ENCODE measurements at regions not wholly inside any gene's neighbourhood (a gene's known extent, or its start where the extent isn't known, plus 50 kb on each side); places are given as distances from the start of the nearest gene placed in this dataset.

- no peak for DNase-seq
Observed at GRCh38 chr3:66165660-66166059, 55.1 kb upstream of the SLC25A26 start.

DNA sequence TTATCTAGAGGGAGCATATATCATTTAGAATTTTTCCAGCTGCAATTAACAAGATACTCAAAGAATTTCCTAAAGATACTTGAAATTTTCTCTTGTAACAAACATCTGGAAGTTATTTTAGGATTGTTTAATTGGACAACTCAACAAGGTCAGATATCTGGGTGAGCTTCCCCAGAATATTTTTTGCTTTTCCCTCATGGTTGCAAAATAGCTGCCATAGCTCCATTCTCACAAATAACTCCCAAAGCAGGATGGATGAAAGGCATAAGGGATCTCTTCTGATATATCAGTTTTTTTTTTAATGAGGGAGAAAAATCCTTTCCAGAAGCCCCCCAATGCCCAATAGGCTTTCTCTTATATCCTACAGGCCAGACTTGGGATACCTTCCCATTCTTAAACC, 56.6 kb upstream of the SLC25A26 start:
- DNase-seq = no peak

DNA sequence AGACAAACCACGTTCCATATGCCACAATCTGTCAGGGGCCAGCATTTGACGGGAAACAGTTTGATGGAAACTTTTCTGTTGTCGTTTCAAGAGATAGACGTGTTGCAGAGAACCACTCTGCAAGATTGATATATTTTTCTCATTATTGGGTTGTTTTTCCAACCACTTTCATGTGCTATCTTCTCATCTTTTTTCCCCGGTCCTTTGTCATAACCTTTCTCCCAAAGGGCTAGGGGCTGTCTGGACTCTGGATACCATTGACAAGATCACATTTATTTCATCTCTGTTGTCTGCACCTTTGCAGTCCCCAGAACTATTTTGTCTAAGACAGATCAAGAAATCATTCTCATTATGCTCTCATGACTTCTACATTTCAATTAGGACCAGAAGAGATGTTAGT, 57.6 kb upstream of the SLC25A26 start:
- DNase-seq = no peak

DNA sequence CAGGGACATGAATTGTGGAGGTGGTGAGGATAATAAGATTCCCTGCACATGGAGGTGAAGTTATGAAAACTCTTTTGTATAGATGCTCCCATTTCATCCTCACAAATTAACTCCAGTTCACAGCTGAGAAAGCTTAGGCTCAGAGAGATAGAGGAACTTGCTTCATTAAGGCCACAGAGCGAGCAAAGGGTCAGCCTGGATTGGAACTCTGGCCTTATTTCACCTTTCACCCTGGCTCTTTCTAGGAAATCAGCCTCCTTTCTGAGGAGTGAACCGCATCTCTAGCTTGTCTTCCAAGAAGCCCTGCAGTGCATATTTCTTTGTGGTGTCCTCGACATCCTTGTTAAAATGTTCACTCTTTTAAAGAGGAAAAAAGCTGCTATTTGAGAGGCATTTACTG, 58.0 kb upstream of the SLC25A26 start:
- no peak for DNase-seq

DNA sequence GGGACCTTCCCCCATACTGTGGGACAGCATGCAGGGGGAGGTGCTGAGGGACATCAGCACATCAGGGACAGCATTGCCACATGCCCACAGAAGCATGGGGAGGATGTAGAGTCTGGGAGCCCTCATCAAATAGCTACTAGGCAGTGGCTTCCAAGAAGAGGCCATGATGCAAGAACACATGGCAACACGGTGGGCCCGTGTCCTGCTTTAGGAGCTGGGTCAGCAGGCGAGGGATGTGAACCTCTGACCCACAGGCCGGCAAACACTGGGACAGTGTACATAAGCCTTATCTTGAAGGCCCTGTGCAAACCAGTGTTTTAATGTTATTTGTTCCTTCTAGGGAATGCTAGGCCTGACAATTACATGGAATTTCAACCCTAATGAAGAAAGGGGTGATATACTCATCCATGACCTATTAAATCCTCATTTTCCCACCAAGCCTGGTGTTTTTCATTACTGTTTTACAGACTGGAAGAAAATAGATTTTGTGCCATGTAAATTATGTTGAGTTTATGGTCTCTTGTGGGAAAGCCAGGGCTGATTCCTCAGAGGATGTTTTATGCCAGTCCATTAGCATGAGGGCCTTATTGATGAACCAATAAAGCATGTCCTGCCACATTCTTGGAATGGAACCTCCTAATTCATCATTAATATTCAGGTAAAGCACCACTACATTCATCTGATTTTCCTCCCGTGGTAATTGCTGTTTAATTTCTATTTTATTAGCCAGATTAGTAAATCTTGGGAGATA, 61.7 kb upstream of the SLC25A26 start:
- DNase-seq = no peak

DNA sequence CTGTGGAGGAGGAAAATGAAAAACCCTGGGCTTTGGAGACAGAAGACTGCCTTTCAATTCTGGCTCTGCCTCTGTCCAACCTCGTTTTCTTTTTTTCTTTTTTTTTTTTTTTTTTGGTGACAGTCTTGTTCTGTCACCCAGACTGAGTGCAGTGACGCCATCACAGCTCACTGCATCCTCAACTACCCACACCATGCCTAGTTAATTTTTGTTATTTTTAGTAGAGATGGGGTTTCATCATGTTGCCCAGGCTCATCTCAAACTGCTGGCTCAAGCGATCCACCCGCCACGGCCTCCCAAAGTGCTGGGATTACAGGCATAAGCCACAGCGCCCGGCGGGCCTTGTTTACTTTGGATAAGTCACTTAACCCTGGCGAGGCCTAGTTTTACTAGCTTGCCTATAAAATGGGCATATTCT, 66.3 kb upstream of the SLC25A26 start:
- DNase-seq = no peak

DNA sequence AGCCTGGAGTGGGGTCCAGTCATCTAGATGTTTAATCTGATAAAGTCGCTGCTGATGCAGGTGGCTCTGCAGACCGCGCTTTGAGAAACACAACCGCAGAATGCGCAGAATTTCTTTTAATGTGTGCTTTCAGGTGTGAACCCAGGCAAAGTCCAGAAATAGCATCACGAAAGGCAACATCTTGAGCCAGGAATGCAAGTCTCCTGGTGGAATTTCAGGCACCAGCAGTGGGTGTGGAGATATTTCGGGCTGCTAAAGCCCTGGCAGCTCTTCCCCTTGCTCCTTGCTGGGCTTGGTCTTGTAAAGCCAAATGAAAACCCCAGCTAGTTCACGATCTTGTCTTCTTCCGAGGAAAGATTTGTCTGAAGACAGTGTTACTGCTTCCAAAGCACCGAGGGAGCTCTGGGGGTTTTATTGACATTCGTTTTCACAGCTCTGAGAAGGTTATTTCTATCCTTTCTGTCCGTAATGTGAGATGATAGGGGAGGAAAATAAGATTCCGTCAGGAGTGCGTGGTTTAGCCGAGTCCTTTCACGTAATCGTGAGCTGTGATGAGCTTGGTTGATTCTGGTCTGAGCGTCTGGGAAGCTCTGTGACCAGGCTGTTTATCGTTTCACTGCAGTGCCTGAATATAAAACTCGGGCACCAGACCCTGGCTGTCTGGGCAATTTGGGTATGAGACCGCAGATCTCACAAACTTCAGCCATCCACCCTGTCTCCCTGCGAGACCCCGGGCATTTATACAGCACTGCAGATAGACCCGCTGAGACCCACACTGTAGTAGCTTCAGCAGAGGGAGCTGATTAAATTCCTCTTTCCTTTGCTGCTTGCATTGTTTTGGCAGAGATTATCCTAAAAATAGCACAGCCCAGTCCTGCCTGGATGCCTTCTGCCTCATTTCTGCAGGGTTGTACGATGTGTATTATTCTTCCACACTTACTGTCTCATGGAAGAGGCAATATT, 67.0 kb upstream of the SLC25A26 start:
- no peak for DNase-seq

GRCh38 chr3:66152336-66152735, 68.5 kb upstream of the SLC25A26 start:
- DNase-seq = no peak

- DNase-seq = no peak
Observed at GRCh38 chr3:66150977-66151376, 69.8 kb upstream of the SLC25A26 start.

- DNase-seq = no peak
Observed at GRCh38 chr3:66149269-66149668, 71.5 kb upstream of the SLC25A26 start.

DNA sequence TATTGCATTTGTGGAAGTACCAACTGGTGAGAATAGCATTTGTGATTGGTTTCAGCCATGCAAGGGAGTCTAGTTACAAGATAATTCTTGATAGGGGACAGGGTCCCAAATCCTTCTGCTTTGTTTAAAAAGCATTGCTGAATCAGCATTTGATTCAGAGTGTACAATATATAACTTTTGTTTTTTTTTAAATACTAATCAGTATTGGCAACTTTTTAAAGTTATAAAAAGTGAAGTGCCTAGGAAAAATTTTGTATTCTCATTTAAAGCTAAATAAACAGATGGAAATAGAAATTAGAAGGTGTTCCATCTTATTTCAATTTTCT, 75.4 kb upstream of the SLC25A26 start:
- DNase-seq = no peak

DNA sequence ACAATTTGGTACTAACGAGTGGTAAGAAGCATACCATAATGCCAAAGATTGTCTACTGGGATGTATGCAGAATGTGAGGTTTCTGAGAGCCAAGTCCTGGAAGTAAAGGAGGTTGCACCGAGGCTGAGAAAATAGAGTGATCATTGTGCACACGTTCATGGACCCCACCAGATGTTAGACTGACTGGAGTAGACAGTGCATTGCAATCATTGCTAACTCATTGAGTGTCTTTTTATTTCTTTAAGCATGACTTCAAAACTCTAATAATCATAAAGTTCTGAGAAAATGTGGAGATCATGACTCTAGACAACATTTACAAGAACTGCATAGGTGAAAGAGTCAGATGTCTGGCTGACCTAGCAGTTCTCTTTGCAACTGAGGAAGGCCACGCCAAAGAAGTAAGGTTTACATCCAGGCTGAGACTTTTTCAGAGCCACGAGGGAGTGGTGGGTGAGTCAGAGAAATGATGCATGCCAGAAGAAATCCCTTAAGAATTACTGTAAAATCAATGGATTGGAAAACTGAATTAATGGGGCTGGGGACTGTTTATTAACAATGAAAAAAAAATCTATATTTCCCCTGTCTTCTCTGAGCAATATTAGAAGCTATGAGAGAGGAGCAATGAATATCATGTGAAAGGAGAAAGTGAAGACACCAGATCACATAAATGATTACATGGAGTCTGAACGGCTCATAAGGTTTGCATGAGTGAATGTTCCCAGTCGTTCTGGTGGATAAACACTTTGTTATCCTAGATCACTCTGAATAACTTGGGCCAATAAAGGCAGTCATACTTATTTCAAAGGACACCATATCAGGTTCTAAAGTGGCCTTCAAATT, 76.0 kb upstream of the SLC25A26 start:
- DNase-seq = no peak

- DNase-seq = no peak
Observed at GRCh38 chr3:66142079-66142478, 78.7 kb upstream of the SLC25A26 start.

DNA sequence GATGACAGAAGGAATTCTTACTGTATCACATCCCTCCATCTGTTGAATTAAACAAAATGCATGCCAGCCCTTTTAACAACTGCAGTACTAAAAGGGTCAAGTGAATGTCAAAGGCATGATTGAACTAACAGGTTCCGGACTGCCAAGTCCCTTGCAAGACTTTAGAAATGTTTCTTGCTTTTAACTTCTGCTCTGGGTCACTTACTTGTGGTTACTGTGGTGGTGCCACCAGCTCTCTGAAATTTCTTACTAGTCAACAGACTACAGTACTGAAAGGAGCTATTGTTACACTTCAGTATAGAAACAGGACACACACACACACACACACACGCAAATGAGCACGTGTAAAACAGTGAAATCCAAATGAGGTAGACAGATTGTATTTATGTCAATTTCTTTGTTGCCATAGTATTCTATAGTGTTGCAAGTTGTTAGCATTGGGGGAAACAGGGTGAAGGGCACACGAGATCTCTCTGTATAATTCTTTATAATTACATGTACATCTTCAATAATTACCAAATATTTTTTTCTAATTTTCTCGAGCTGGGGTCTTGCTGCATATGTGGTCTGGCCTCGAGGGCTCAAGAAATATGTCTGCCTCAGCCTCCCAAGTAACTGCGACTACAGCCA, 79.9 kb upstream of the SLC25A26 start:
- no peak for DNase-seq

DNA sequence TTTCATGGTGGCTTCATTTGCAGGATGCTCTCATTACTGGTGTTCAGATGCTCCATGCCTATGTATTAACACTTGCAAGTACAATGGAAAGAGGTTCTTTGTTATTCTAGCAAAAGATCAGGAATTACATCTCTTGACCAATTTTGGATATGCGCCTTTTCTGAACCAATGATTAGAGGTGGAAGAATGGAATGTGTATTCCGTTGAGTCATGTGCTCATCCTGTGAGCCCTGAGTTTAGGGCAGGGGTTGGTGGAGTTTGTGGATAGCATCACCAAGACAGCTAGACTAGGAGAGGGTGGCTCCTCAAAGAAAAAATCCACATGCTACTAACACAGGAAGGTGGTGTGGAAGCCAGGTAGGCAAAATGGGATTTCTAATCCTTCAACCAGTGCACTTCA, 80.7 kb upstream of the SLC25A26 start:
- no peak for DNase-seq

- DNase-seq = no peak
Observed at GRCh38 chr3:66139415-66139814, 81.4 kb upstream of the SLC25A26 start.

DNA sequence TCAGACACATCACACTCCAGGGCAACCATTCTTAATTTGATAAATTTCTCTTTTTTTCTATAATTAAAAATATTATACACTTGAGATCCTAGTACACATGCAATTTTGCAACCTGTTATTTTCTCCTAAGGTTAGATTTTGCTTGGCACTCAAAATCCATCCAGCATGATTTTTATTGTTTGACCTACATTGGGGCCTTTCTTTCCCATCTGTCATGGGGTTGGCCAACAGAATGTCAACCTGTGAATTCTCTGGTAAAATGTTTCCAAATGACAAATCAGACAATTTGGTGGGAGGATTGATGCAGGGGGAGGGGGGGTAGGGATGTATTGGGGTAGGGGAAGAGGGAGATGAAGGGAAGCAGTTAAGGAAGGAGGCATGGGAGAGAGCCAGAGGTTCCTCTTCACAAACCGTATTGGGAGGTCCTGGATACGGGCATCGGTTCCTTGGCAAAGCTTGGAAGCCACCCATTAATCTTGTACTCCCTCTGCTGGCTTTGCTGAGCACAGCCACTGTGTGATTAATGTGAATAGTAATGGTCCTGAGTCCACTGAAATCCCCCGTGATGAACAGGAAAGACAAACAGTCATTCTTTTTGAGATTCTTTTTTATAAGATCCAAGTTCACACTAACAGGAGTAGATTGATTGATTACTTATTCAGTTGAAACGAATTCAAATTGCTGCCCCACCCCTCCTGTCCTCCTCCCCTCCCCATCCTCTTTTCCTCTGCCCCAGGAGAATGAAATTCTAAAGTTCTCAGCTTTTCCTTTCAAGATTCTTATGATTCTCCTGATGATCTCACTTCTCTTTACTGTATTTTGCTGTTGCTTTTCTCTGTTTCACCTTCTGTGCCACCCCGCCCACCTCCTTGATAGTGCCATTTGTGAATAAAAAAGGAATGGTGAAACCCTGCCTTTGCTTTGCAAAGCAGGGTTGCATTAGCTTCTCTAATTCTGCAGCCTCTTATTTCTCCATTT, 82.2 kb upstream of the SLC25A26 start:
- DNase-seq = peak; percentile 32

- no peak for DNase-seq
Observed at GRCh38 chr3:66136597-66136996, 84.2 kb upstream of the SLC25A26 start.

DNA sequence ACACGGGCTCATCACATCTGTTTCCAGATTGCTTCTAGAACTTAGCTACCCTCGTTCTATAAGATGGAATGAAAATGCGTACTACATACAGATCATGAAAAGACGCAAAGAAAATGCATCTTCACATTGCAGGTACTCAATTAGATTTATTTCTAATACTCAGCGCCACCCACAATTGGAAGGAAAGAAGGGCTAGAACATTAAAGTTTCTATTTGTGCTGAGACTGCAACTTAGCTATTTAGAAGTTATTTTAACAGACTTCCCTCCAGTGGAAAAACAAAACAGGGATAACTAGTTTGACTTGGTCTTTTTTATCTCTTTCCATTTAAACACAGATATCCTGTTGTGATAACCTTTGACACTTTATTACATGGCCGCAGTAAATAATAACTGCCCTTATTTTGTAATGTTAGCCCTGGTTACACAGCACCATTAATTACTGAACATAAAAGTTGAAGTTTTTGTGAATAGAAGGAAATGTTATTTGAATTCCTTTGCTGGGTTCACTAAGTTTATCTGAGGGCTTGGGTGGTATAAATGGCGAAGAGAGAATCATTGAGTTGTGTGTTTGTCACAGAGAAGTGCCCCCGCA, 86.9 kb upstream of the SLC25A26 start:
- DNase-seq = no peak

GRCh38 chr3:66133050-66133757, 87.6 kb upstream of the SLC25A26 start:
- DNase-seq = no peak

GRCh38 chr3:66128623-66129022, 89.9 kb upstream of the MAGI1 start:
- DNase-seq = no peak
